Right cardiac atrium (tissue), 5 donors: ENCODE measurements at regions not wholly inside any gene's neighbourhood (a gene's known extent, or its start where the extent isn't known, plus 50 kb on each side); places are given as distances from the start of the nearest gene placed in this dataset.

Experiments
- ATAC-seq, 2 donors: fragments of 200-7000 bp; cut with Tn5 transposase; one replicate each; pipeline versions ENCODE4 v1.8.0 to v1.9.1; 2020; ENCODE audit warnings: moderate library complexity in 2 of 2, mild to moderate bottlenecking in 1 of 2
- DNase-seq, 3 donors: peaks; one replicate each; pipeline ENCODE4 v3.0.0-alpha.2; 2020
- H3K27ac ChIP-seq: one replicate; pipeline ENCODE4 v1.5.1; 2013; ENCODE audit warnings: mild to moderate bottlenecking, low read length, control low read depth, moderate library complexity
- H3K27me3 ChIP-seq: one replicate; pipeline ENCODE4 v1.6.1; 2013; ENCODE audit not compliant: control insufficient read depth, insufficient read depth
- H3K4me1 ChIP-seq: one replicate; pipeline ENCODE4 v1.6.1; 2013; ENCODE audit warnings: low read length; ENCODE audit not compliant: control insufficient read depth, insufficient read depth
- H3K4me3 ChIP-seq: one replicate; pipeline ENCODE4 v1.5.1; 2013; ENCODE audit warnings: low read length, control low read depth
- H3K9me3 ChIP-seq: one replicate; pipeline ENCODE4 v1.6.1; 2013; ENCODE audit warnings: low read length; ENCODE audit not compliant: control insufficient read depth
- WGBS: extraction: QIAGEN DNeasy Blood & Tissue Kit; methylation state at CpG from one replicate; pipeline ENCODE4 v1.1.7; 2013; 5-methylcytosine and 5-hydroxymethylcytosine counted together
- intact Hi-C, 4 donors: fragments of 100-400 bp; cut with DNase I; formaldehyde crosslinking; loops; one replicate each; pipeline versions ENCODE4 v1.11.0 to v1.14.0; 2022 to 2023
- donor health status: healthy with polysubstance abuse.
- donor health status: DM: no; HTN: yes; CAD: no.
- donor health status: DM: no; HTN: no; CAD: no.
- donor health status: DM: no; HTN: yes; CAD: no; lungs with severe emphysema.
- donor health status: DM: yes; HTN: yes; CAD: no.

DNA sequence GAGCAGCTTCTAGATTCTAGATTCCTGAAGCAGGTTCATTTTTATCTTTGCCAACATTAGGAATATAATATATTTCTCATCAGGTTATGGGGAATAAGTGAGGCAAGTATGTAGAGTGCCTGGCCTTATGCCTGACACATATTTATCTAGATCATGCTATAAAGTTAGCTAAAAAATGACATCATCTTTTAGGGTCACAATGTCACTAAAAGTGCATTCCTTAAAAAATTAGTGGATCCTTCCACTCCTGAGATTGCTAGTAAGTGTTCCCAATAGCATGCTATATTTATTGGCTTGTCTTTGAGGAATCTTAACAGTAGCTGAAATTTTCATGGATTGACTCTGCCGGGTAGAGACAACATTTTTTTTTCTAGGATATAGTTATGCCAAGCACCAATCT lies 305.9 kb upstream of the TMCO5A start:
- no peak overlapping the region for H3K27ac ChIP-seq
- DNase-seq (no peak), ATAC-seq (no peak)
- no peak overlapping the region for H3K4me3 ChIP-seq
- intact Hi-C loops = no loop called here
- H3K4me1 ChIP-seq = no peaks in the 10 kb centered on the region
- 79% methylated on average over 1 of the region's 1 CpG for WGBS
- H3K27me3 ChIP-seq = no peaks in the 10 kb centered on the region
- no peaks in the 10 kb centered on the region for H3K9me3 ChIP-seq

DNA sequence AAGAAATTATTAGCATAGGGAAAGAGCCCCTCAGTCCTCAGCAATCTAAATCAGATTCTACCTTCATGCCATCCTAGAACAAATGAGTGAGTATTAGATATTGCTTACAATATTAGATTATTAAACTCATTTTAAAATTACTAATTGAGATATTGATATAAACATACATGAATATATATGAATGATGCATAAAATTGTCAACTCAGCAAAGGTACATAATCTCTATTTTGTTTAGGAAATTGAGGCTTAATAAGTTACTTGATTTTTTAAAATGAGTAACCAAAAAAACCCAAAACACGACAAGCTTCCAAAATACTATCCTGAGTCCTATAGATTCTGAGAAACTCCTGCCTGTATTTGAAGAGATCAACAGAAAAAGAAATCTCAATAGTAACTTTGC lies 297.7 kb upstream of the TMCO5A start:
- DNase-seq (no peak), ATAC-seq (no peak)
- H3K9me3 ChIP-seq = no peaks in the 10 kb centered on the region
- no peak overlapping the region for H3K27ac ChIP-seq
- no peak overlapping the region for H3K4me3 ChIP-seq
- H3K27me3 ChIP-seq = no peaks in the 10 kb centered on the region
- no peaks in the 10 kb centered on the region for H3K4me1 ChIP-seq
- intact Hi-C loops = no loop called here
- 81% methylated on average over 1 of the region's 1 CpG for WGBS

DNA sequence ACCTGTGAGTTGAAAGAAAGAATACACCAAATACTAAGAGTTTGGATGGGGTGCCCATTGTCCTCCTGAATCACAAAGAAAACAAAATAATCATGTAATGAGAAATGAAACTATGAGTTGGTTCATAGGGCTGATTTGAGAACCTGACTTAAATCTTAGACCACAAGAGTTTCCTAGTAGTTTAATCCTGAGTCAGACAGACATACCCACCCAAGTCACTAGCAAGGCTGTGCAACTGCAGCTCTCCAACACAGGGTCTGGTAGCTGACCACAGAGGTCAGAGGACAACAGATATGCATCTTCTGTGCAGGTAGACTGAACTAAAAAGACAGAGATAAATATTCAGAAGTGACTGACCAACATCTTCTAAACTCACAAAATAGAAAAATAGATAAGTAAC lies 296.3 kb upstream of the TMCO5A start:
- Histone ChIP-seq H3K4me3 (no peak overlapping the region), H3K27me3 (no peaks in the 10 kb centered on the region), H3K4me1 (no peaks in the 10 kb centered on the region), H3K9me3 (no peaks in the 10 kb centered on the region), H3K27ac (no peak overlapping the region)
- DNase-seq = no peak
- intact Hi-C loops = no loop called here
- ATAC-seq = no peak

DNA sequence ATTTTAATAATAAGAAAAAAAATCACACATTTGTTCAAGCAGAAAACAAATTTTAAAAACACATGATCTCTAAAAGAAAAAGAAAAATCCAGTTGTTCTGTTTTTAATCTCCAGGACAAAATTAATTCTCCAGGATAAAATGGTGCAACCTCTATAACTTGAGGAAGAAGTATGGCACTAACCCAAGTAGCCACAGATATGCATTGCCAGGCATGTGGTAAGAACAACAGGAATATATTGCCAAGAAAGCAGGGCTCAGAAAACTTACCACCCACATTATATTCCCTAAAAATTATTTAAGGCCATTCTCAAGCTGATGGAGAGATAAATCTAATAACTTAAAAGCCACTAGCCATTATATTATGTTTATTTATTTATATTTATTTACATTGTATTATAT lies 295.7 kb upstream of the TMCO5A start:
- DNase-seq = no peak
- intact Hi-C loops = no loop called here

DNA sequence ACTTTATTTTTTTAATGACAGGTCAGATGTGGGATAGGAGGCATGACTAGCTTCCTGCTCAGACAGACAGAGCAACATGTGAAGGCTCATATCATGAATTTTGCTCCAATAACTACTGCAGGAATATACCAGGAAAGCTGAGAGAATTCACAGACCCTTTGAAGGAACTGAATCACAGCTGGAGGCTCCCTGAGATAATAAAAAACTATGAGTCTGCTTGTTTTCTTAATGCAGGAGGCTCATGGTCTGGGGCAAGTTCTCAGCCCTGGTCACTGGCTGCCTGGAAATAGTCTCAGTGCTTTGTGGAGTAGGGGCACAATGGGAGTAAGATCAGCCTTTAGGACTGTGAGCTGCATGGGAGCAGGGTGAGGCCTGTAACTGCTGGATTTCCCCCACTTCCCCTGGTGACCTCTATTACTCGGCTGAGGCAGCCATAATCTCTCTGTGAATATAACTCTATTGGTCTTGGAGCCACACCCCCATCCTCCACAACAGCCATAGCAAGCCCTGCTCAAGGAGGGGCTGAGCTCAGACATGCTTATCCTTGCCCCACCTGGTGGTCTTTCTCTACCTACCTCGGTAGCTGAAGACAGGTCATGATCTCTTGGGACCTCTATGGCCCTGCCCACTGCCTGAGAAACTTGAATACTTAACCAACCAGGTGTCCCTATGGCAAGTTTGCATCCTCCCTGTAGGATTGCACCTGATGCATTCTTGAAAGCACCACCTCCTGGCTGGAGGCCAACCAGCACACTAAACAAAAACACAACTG lies 281.6 kb upstream of the TMCO5A start:
- no peaks in the 10 kb centered on the region for H3K4me1 ChIP-seq
- H3K27ac ChIP-seq = no peak overlapping the region
- WGBS = 68% methylated on average over 2 of the region's 2 CpGs
- ATAC-seq (no peak), DNase-seq (no peak)
- peaks cover 2% of the 10 kb centered on the region for H3K9me3 ChIP-seq
- intact Hi-C loops = no loop called here
- no peak overlapping the region for H3K4me3 ChIP-seq
- H3K27me3 ChIP-seq = no peaks in the 10 kb centered on the region

More for the DNA sequence above, 295.7 kb upstream of the TMCO5A start:
- Histone ChIP-seq H3K9me3 (no peaks in the 10 kb centered on the region), H3K4me1 (no peaks in the 10 kb centered on the region), H3K27ac (no peak overlapping the region), H3K27me3 (no peaks in the 10 kb centered on the region), H3K4me3 (no peak overlapping the region)
- no peak for ATAC-seq

DNA sequence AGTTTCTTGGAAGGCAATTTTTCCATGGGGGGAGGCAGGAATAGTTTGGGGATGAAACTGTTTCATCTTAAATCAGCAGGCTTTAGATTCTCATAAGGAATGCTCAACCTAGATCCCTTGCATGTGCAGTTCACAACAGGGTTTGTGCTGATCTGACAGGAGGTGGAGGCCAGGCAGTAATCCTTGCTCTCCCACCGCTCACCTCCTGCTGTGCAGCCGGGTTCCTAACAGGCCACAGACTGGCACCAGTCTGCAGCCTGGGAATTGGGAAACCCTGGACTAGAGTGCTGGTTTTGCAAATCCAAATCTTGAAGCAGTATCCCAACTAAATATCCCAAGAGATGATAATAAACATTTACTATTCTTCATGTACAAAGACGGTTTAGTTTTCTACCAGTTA lies 256.3 kb upstream of the TMCO5A start:
- WGBS = 76% methylated on average over 3 of the region's 3 CpGs
- Histone ChIP-seq H3K4me3 (no peak overlapping the region), H3K27ac (no peak overlapping the region), H3K4me1 (no peaks in the 10 kb centered on the region), H3K27me3 (no peaks in the 10 kb centered on the region), H3K9me3 (no peaks in the 10 kb centered on the region)
- ATAC-seq = no peak
- DNase-seq = no peak
- intact Hi-C loops = no loop called here

DNA sequence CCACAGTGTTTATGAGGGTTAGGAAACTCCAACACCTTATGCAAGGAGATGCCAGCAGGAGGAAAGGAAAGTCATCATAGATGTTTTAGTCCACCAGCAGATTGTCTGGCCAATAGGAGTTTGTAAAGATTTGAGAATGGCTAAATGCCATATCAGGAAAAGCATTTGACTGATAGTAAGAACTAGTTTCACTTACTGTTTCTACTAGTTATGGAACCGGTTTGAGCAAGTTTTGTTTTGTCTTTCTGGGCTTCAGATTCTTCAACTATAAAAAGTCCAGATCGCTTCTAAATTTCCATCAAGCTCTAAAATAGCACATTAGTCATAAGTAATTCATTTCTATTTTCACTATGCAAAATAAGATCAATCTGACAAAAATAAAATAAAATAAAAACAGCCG lies 254.8 kb upstream of the TMCO5A start:
- Histone ChIP-seq H3K4me3 (no peak overlapping the region), H3K9me3 (no peaks in the 10 kb centered on the region), H3K4me1 (no peaks in the 10 kb centered on the region), H3K27ac (no peak overlapping the region), H3K27me3 (no peaks in the 10 kb centered on the region)
- 79% methylated on average over 3 of the region's 3 CpGs for WGBS
- ATAC-seq = no peak
- intact Hi-C loops = no loop called here
- DNase-seq = no peak

DNA sequence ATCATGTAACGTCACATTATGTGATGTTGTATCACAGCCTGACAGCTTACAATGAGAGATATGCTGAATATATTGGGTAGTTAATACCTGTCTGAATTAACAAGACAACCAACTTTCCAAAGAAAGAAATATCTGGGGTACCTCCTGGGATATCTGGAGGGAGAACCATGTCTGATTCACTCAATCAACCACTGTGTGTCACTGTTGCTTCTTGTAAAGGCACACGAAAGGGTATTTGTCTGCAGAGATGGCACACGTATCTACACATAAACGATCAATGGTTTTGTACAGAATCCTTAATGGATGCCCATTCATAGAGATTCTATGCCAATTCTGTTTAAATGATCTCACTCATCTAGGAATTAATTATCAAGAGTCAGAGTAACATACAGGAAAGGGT lies 252.1 kb upstream of the TMCO5A start:
- ATAC-seq (no peak), DNase-seq (no peak)
- no peak overlapping the region for H3K4me3 ChIP-seq
- no peaks in the 10 kb centered on the region for H3K27me3 ChIP-seq
- H3K4me1 ChIP-seq = no peaks in the 10 kb centered on the region
- WGBS = 80% methylated on average over 4 of the region's 4 CpGs
- H3K27ac ChIP-seq = no peak overlapping the region
- no peaks in the 10 kb centered on the region for H3K9me3 ChIP-seq
- intact Hi-C loops = no loop called here

DNA sequence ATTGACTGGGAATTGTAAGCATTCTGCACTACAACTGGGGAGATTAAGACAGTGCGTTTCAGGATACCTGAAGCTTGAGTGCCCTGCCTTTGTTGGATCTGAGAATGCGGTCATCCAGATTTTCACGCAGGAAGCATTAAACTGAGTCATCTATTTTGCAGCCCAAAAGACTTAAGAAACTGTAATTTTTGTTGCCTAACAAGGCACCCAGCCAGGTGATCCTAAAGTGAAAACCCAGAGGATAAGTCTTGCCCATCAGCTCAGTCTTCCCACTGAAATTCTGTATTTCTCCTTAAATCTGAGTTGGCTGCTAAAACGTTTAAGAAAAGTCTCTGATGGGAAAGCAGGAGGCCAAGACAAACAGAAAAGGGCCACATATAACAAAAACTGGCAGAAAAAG lies 242.5 kb upstream of the TMCO5A start:
- Histone ChIP-seq H3K9me3 (peaks cover 2% of the 10 kb centered on the region), H3K4me1 (no peaks in the 10 kb centered on the region), H3K27ac (no peak overlapping the region), H3K4me3 (no peak overlapping the region), H3K27me3 (no peaks in the 10 kb centered on the region)
- intact Hi-C loops = no loop called here
- ATAC-seq (no peak), DNase-seq (no peak)
- 70% methylated on average over 4 of the region's 4 CpGs for WGBS

DNA sequence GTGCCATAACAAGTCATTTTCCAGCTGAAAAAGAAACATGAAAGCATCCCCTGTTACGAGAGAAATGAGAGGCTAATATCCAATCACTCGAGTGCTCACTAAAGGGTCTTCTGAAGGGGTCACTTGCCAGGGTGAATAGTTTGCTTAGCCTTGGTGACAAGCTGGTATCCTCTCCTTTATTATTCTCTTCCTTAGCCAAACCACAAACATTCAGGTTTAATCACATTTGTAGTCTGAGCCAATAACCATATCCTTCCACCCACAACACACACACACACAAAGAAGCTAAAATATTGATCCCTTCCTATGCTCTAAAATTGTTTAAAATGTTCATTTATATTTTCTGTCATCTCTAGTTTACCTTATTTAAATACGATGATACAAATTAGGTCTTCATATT lies 240.5 kb upstream of the TMCO5A start:
- no peak for ATAC-seq
- 89% methylated on average over 3 of the region's 3 CpGs for WGBS

DNA sequence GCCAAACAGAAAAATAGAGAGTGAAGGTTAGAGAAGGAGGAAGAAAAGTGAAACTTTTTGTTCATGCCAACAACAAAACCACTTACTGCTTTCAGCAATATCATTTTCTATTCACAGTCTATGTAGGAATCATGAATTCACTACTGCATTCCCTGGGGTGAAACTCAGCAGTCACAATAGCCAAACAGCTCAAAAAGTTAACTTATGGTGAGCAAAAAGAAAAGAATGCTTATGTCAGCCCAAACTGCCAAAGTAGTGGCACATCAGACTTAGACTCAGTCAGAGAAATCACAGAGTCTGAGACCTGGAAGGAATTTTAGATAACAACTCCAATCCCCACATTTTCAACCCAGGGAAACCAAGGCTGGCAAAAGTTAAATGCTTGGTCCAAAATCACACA lies 238.7 kb upstream of the TMCO5A start:
- ATAC-seq (no peak), DNase-seq (no peak)
- no peaks in the 10 kb centered on the region for H3K27me3 ChIP-seq
- no peaks in the 10 kb centered on the region for H3K9me3 ChIP-seq
- intact Hi-C loops = no loop called here
- H3K27ac ChIP-seq = no peak overlapping the region
- H3K4me1 ChIP-seq = no peaks in the 10 kb centered on the region
- H3K4me3 ChIP-seq = no peak overlapping the region

More for the DNA sequence above, 240.5 kb upstream of the TMCO5A start:
- intact Hi-C loops = no loop called here
- Histone ChIP-seq H3K27ac (no peak overlapping the region), H3K4me3 (no peak overlapping the region), H3K27me3 (no peaks in the 10 kb centered on the region), H3K4me1 (no peaks in the 10 kb centered on the region), H3K9me3 (peaks cover 2% of the 10 kb centered on the region)
- no peak for DNase-seq

DNA sequence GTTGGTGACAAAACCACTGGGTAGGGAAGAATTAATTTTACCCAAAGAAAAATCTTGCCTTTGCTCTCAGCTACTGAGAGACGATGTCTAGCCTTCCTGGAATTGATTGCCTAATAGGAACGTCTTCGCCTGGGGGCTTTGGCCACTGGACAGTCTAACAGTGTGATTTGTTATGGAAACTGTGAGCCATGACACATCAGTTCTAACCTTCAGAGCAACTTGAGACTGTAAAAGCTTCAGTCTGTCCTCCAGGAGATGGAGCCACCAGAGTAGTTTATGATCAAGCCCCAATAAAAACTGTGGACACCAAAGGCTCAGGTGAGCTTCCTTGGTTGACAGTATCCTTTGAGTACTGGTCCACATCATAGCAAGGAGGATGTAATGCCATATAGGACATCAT lies 235.8 kb upstream of the TMCO5A start:
- intact Hi-C loops = no loop called here
- H3K27ac ChIP-seq = no peak overlapping the region
- no peaks in the 10 kb centered on the region for H3K9me3 ChIP-seq
- no peak for DNase-seq
- no peak for ATAC-seq
- 83% methylated on average over 3 of the region's 3 CpGs for WGBS
- H3K27me3 ChIP-seq = no peaks in the 10 kb centered on the region
- H3K4me3 ChIP-seq = no peak overlapping the region
- H3K4me1 ChIP-seq = no peaks in the 10 kb centered on the region
